Subcutaneous abdominal adipose tissue (tissue), 5 donors: ENCODE measurements at regions not wholly inside any gene's neighbourhood (a gene's known extent, or its start where the extent isn't known, plus 50 kb on each side); places are given as distances from the start of the nearest gene placed in this dataset.
"Not testable (repeated sequence)": the region's sequence is repeated elsewhere in the genome, so short reads cannot be mapped to it uniquely, and the experiment has no call there.

Experiments
- H3K27ac ChIP-seq: one replicate; pipeline ENCODE4 v1.7.0; 2013; ENCODE audit warnings: low read depth, mild to moderate bottlenecking, inconsistent platforms, low read length, moderate library complexity
- H3K27me3 ChIP-seq, 5 donors: one replicate each; pipeline ENCODE4 v1.7.0; 2013; ENCODE audit warnings: low read length in 5 of 5, inconsistent platforms in 1 of 5; ENCODE audit not compliant: control insufficient read depth in 5 of 5, insufficient read depth in 4 of 5
- H3K36me3 ChIP-seq, 5 donors: one replicate each; pipeline ENCODE4 v1.7.0; 2013; ENCODE audit warnings: low read length in 5 of 5; ENCODE audit not compliant: control insufficient read depth in 5 of 5, insufficient read depth in 5 of 5
- H3K4me1 ChIP-seq, 5 donors: one replicate each; pipeline ENCODE4 v1.7.0; 2013; ENCODE audit warnings: low read length in 5 of 5, mild to moderate bottlenecking in 3 of 5, moderate library complexity in 1 of 5; ENCODE audit not compliant: control insufficient read depth in 5 of 5, insufficient read depth in 5 of 5
- H3K4me3 ChIP-seq, 5 donors: one replicate each; pipeline ENCODE4 v1.7.0; 2013; ENCODE audit warnings: low read length in 5 of 5, low read depth in 1 of 5
- H3K9ac ChIP-seq, 5 donors: one replicate each; pipeline ENCODE4 v1.7.0; 2013; ENCODE audit warnings: low read length in 5 of 5, mild to moderate bottlenecking in 4 of 5, moderate library complexity in 3 of 5
- H3K9me3 ChIP-seq, 5 donors: one replicate each; pipeline ENCODE4 v1.7.0; 2013; ENCODE audit warnings: low read length in 5 of 5; ENCODE audit not compliant: control insufficient read depth in 5 of 5
- donor health status: healthy.
- donor health status: healthy.
- donor health status: healthy.
- donor health status: healthy.
- donor health status: healthy.

GRCh38 chr5:120304663-120305062, 159.4 kb upstream of the PRR16 start:
- Histone ChIP-seq H3K9ac (no peak overlapping the region), H3K4me3 (no peak overlapping the region), H3K27me3 (no peaks in the 10 kb centered on the region), H3K36me3 (no peaks in the 10 kb centered on the region), H3K27ac (no peak overlapping the region), H3K4me1 (no peaks in the 10 kb centered on the region), H3K9me3 (no peaks in the 10 kb centered on the region)

DNA sequence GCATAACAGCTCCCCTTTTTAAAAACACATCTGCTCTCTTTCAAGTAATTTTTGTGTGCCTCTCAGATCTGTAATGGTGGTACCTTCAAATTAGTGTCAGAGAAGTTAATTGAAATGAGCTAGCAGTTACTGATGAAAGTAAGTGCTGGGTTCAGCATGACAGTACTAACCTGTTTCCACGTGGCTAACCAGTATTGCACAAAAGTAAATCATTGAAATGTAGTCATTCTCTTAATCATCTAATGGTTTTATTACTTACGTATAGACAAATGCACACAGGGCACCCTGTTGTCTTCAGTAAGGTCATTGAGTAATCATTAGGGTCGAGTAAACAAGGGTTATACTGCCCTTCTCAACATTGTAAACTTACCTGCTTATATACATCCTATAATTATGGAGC, 157.8 kb upstream of the PRR16 start:
- Histone ChIP-seq H3K27ac (no peak overlapping the region), H3K36me3 (no peaks in the 10 kb centered on the region), H3K9me3 (no peaks in the 10 kb centered on the region), H3K9ac (no peak overlapping the region), H3K4me1 (no peaks in the 10 kb centered on the region), H3K27me3 (no peaks in the 10 kb centered on the region), H3K4me3 (no peak overlapping the region)

DNA sequence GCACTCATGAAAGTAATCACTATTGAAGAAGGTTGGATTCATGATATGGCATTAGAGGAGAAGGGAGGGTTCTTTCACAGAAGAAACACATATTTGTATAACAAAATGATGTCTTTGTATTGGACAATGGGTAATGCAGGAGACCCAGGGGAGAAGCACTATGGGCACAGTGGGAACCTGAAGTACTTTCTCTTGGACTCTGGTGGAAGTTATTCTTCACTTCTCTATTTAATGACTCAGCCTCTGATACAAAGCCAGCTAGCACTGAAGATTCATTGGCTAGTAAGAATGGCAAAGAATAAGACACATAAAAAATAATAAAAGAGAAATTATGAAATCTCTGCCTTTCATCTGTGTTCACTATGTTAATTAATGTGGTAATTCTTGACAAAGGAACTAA, 149.9 kb upstream of the PRR16 start:
- H3K9ac ChIP-seq, result no peak overlapping the region
- H3K36me3 ChIP-seq, result no peaks in the 10 kb centered on the region

GRCh38 chr5:120320626-120321025, 143.5 kb upstream of the PRR16 start:
- Histone ChIP-seq H3K4me3 (no peak overlapping the region), H3K9ac (no peak overlapping the region), H3K4me1 (no peaks in the 10 kb centered on the region), H3K27ac (no peak overlapping the region), H3K9me3 (peaks cover 0 to 4% (median 0%) of the 10 kb centered on the region in 5 donors), H3K27me3 (no peaks in the 10 kb centered on the region), H3K36me3 (no peaks in the 10 kb centered on the region)

More for the DNA sequence above, 149.9 kb upstream of the PRR16 start:
- Histone ChIP-seq H3K9me3 (no peaks in the 10 kb centered on the region), H3K4me1 (no peaks in the 10 kb centered on the region), H3K27ac (no peak overlapping the region), H3K27me3 (no peaks in the 10 kb centered on the region), H3K4me3 (no peak overlapping the region)

- no peak overlapping the region for H3K9ac ChIP-seq
- no peak overlapping the region for H3K27ac ChIP-seq
- no peaks in the 10 kb centered on the region for H3K4me1 ChIP-seq
- peaks cover 0 to 7% (median 0%) of the 10 kb centered on the region in 5 donors for H3K9me3 ChIP-seq
- H3K27me3 ChIP-seq, result no peaks in the 10 kb centered on the region
- H3K36me3 ChIP-seq, result no peaks in the 10 kb centered on the region
- no peak overlapping the region for H3K4me3 ChIP-seq
Measured at GRCh38 chr5:120326651-120327050, 137.4 kb upstream of the PRR16 start.

DNA sequence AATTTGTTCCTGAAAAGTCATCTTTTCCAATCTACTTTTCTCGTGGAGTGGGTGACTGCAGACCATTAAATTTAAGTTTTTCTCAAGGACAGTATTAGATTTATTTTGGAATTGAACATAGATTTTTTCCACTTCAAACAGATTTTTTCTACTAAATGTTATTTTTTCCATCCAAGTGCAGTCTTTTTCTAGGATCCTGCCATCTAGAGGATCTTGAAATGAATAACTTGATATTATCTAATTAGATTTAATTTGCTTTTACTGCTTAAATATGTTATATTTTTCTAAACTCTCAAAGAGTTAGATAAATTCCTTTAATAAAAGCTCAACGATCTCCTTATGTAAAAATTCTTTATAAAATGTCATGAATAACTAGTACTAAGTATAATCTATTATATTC, 136.9 kb upstream of the PRR16 start:
- H3K9me3 ChIP-seq, result peaks cover 0 to 7% (median 0%) of the 10 kb centered on the region in 5 donors
- no peak overlapping the region for H3K27ac ChIP-seq
- no peaks in the 10 kb centered on the region for H3K4me1 ChIP-seq
- H3K9ac ChIP-seq, result no peak overlapping the region
- H3K36me3 ChIP-seq, result no peaks in the 10 kb centered on the region
- H3K4me3 ChIP-seq, result no peak overlapping the region
- H3K27me3 ChIP-seq, result no peaks in the 10 kb centered on the region

GRCh38 chr5:120329095-120329494, 135.0 kb upstream of the PRR16 start:
- peaks cover 0 to 7% (median 0%) of the 10 kb centered on the region in 5 donors for H3K9me3 ChIP-seq
- H3K27me3 ChIP-seq, result no peaks in the 10 kb centered on the region
- no peaks in the 10 kb centered on the region for H3K4me1 ChIP-seq
- H3K4me3 ChIP-seq, result no peak overlapping the region
- no peak overlapping the region for H3K27ac ChIP-seq
- H3K36me3 ChIP-seq, result no peaks in the 10 kb centered on the region
- H3K9ac ChIP-seq, result no peak overlapping the region

GRCh38 chr5:120330558-120330957, 133.5 kb upstream of the PRR16 start:
- Histone ChIP-seq H3K9ac (no peak overlapping the region), H3K4me1 (no peaks in the 10 kb centered on the region), H3K9me3 (peaks cover 0 to 2% (median 0%) of the 10 kb centered on the region in 5 donors), H3K4me3 (no peak overlapping the region), H3K27me3 (no peaks in the 10 kb centered on the region), H3K27ac (no peak overlapping the region), H3K36me3 (no peaks in the 10 kb centered on the region)

GRCh38 chr5:120344181-120344580, 119.9 kb upstream of the PRR16 start:
- Histone ChIP-seq H3K4me1 (no peaks in the 10 kb centered on the region), H3K9ac (no peak overlapping the region), H3K27ac (no peak overlapping the region), H3K36me3 (no peaks in the 10 kb centered on the region), H3K27me3 (no peaks in the 10 kb centered on the region), H3K9me3 (no peaks in the 10 kb centered on the region), H3K4me3 (no peak overlapping the region)

DNA sequence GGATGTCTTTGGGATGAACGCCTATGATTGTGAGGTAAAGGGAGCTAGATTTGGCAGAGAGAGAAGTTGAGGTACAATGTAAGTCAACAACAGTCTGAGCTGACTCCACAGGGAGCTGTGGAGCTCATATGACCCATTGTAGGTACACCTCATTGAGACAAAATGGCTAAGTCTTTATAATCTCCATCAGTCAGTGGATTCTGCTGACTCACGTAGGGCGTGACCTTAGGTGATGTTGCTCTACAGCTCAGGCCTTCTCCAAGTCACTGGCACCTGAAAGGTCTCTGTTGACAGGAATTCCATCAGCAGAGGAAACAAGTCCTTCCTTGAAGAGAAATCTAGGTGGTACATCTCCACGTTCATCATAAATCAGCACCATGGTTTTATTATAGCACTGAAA, 118.2 kb upstream of the PRR16 start:
- Histone ChIP-seq H3K36me3 (no peaks in the 10 kb centered on the region), H3K27me3 (no peaks in the 10 kb centered on the region), H3K4me3 (no peak overlapping the region), H3K9me3 (peaks cover 0 to 2% (median 0%) of the 10 kb centered on the region in 5 donors), H3K9ac (no peak overlapping the region), H3K4me1 (no peaks in the 10 kb centered on the region), H3K27ac (no peak overlapping the region)

- not testable (repeated sequence) for H3K9ac ChIP-seq, H3K36me3 ChIP-seq, H3K27me3 ChIP-seq, H3K9me3 ChIP-seq, H3K4me1 ChIP-seq, H3K27ac ChIP-seq, H3K4me3 ChIP-seq
Measured at GRCh38 chr5:120351071-120351470, 113.0 kb upstream of the PRR16 start.
